Ishikawa (cell line): ENCODE measurements at regions not wholly inside any gene's neighbourhood (a gene's known extent, or its start where the extent isn't known, plus 50 kb on each side); places are given as distances from the start of the nearest gene placed in this dataset.

Experiments
- CEBPB ChIP-seq: IDR thresholded peaks from 2 replicates; pipeline ENCODE4 v1.6.1; 2012
- CREB1 ChIP-seq: IDR thresholded peaks from 2 replicates; pipeline ENCODE4 v1.6.1; 2012; ENCODE audit warnings: low read depth
- EGR1 ChIP-seq: IDR thresholded peaks from 2 replicates; pipeline ENCODE4 v1.6.1; 2012
- EP300 ChIP-seq: IDR thresholded peaks from 2 replicates; pipeline ENCODE4 v1.6.1; 2012; ENCODE audit warnings: borderline replicate concordance
- FOXM1 ChIP-seq: IDR thresholded peaks from 2 replicates; pipeline ENCODE4 v1.6.1; 2012; ENCODE audit warnings: low read depth, borderline replicate concordance
- MAX ChIP-seq: IDR thresholded peaks from 2 replicates; pipeline ENCODE4 v1.6.1; 2012
- NFIC ChIP-seq: IDR thresholded peaks from 2 replicates; pipeline ENCODE4 v1.6.1; 2012
- RAD21 ChIP-seq: IDR thresholded peaks from 2 replicates; pipeline ENCODE4 v1.6.1; 2012; ENCODE audit warnings: low read depth
- REST ChIP-seq: IDR thresholded peaks from 2 replicates; pipeline ENCODE4 v1.6.1; 2012; ENCODE audit warnings: low read depth, mild to moderate bottlenecking
- TAF1 ChIP-seq: IDR thresholded peaks from 2 replicates; pipeline ENCODE4 v1.6.1; 2012; ENCODE audit warnings: low read depth, mild to moderate bottlenecking
- TCF12 ChIP-seq: IDR thresholded peaks from 2 replicates; pipeline ENCODE4 v1.6.1; 2012; ENCODE audit warnings: low read depth
- TEAD4 ChIP-seq: IDR thresholded peaks from 2 replicates; pipeline ENCODE4 v1.6.1; 2012
- USF1 ChIP-seq: IDR thresholded peaks from 2 replicates; pipeline ENCODE4 v1.6.1; 2012
- YY1 ChIP-seq: IDR thresholded peaks from 2 replicates; pipeline ENCODE4 v1.6.1; 2012; ENCODE audit warnings: low read depth
- ZBTB7A ChIP-seq: IDR thresholded peaks from 2 replicates; pipeline ENCODE4 v1.6.1; 2012; ENCODE audit warnings: low read depth

GRCh38 chr2:134107402-134107801 is 146.5 kb upstream of the MGAT5 start:
- TF ChIP-seq REST (no peak), TCF12 (no peak), EP300 (no peak), EGR1 (no peak), YY1 (no peak), FOXM1 (no peak), RAD21 (no peak), TAF1 (no peak), ZBTB7A (no peak), CEBPB (no peak), CREB1 (no peak), USF1 (no peak), MAX (no peak), TEAD4 (no peak)

GRCh38 chr2:134108113-134108512 is 145.8 kb upstream of the MGAT5 start:
- no peak for TF ChIP-seq FOXM1
- no peak for TF ChIP-seq TEAD4
- no peak for TF ChIP-seq REST
- no peak for TF ChIP-seq TAF1
- TF ChIP-seq USF1 = no peak
- no peak for TF ChIP-seq CREB1

- no peak for TF ChIP-seq NFIC
- TF ChIP-seq RAD21 = no peak
- no peak for TF ChIP-seq FOXM1
- no peak for TF ChIP-seq USF1
- TF ChIP-seq TCF12 = no peak
- no peak for TF ChIP-seq EP300
- no peak for TF ChIP-seq YY1
- TF ChIP-seq TEAD4 = no peak
- TF ChIP-seq REST = no peak
- TF ChIP-seq TAF1 = no peak
- TF ChIP-seq EGR1 = no peak
- no peak for TF ChIP-seq CEBPB
- TF ChIP-seq MAX = no peak
- no peak for TF ChIP-seq CREB1
- TF ChIP-seq ZBTB7A = no peak
Observed at GRCh38 chr2:134109246-134109645, 144.6 kb upstream of the MGAT5 start.

GRCh38 chr2:134109725-134110124 is 144.1 kb upstream of the MGAT5 start:
- TF ChIP-seq TEAD4 (no peak), RAD21 (no peak), CEBPB (no peak), FOXM1 (no peak), USF1 (no peak), TAF1 (no peak), REST (no peak), EP300 (no peak), TCF12 (no peak), MAX (no peak), CREB1 (no peak), NFIC (no peak), ZBTB7A (no peak), YY1 (no peak), EGR1 (no peak)
